ENCODE measurements at regions not wholly inside any gene's neighbourhood (a gene's known extent, or its start where the extent isn't known, plus 50 kb on each side); places are given as distances from the start of the nearest gene placed in this dataset.

GRCh38 chr6:40909811-40910210 lies 129.2 kb downstream of the UNC5CL start:
- H3K36me3 Mint-ChIP-seq: no peaks in the 10 kb centered on the region
- H3K4me3 Mint-ChIP-seq: no peak overlapping the region
- H3K9me3 Mint-ChIP-seq: peaks cover 6% of the 10 kb centered on the region
- no peaks in the 10 kb centered on the region; the same call in 1 of the 2 replicates for H3K4me1 Mint-ChIP-seq
- ChIA-PET CTCF (interaction anchor here (3.4 kb wide), 1 partner anchor 15 kb away, joined by 19 read pairs; no protein-coding TSS in a partner anchor), POLR2A (no interaction called here)
- ATAC-seq (no peak), DNase-seq (ENCODE audit: low spot score) (no peak)
- peaks cover 30% of the 10 kb centered on the region for H3K27me3 Mint-ChIP-seq (ENCODE audit: low read depth)
- no peak overlapping the region for H3K27ac Mint-ChIP-seq
- TF ChIP-seq ZNF396 (CRISPR knock-in tag; IDR thresholded peaks at IDR 0.05; ENCODE audit: borderline replicate concordance) (no peak), USF1 (CRISPR knock-in tag; IDR thresholded peaks at IDR 0.05) (no peak), AFF4 (CRISPR knock-in tag; IDR thresholded peaks at IDR 0.05; ENCODE audit: borderline replicate concordance) (no peak)

- Mint-ChIP-seq H3K36me3 (no peaks in the 10 kb centered on the region), H3K27me3 (ENCODE audit: low read depth) (peaks cover 45% of the 10 kb centered on the region), H3K4me1 (no peaks in the 10 kb centered on the region), H3K9me3 (peaks cover 6% of the 10 kb centered on the region), H3K27ac (no peak overlapping the region), H3K4me3 (no peak overlapping the region)
- ATAC-seq: no peak
- ChIA-PET POLR2A (no interaction called here), CTCF (interaction anchor here (1.2 kb wide), 1 partner anchor 120 kb away, joined by 3 read pairs; no protein-coding TSS in a partner anchor)
- no peak for TF ChIP-seq ZNF671 (CRISPR knock-in tag; IDR thresholded peaks at IDR 0.05)
- TF ChIP-seq ZNF263 (CRISPR knock-in tag; IDR thresholded peaks at IDR 0.05; ENCODE audit: low read depth): no peak
- TF ChIP-seq CTCF (IDR thresholded peaks at IDR 0.05): no peak
- no peak for DNase-seq (ENCODE audit: low spot score)
Observed at GRCh38 chr6:40907198-40907701, 131.8 kb downstream of the UNC5CL start.

- Mint-ChIP-seq H3K36me3 (no peaks in the 10 kb centered on the region), H3K27me3 (ENCODE audit: low read depth) (peaks cover 50% of the 10 kb centered on the region), H3K27ac (no peak overlapping the region), H3K4me1 (no peaks in the 10 kb centered on the region), H3K9me3 (peaks cover 6% of the 10 kb centered on the region), H3K4me3 (no peak overlapping the region)
- ChIA-PET POLR2A (no interaction called here), CTCF (interaction anchor here (1.5 kb wide), 1 partner anchor 121 kb away, joined by 4 read pairs; no protein-coding TSS in a partner anchor)
- no peak for ATAC-seq
- no peak for DNase-seq (ENCODE audit: low spot score)
- TF ChIP-seq NR3C1 (CRISPR knock-in tag; conservative IDR thresholded peaks at IDR 0.05; ENCODE audit: low read depth) (no peak), FOXJ3 (CRISPR knock-in tag; IDR thresholded peaks at IDR 0.05; ENCODE audit: borderline replicate concordance) (no peak), ELF4 (CRISPR knock-in tag; IDR thresholded peaks at IDR 0.05; ENCODE audit: low read depth) (no peak), AR (CRISPR knock-in tag; IDR thresholded peaks at IDR 0.05) (no peak), KAT7 (CRISPR knock-in tag; IDR thresholded peaks at IDR 0.05; ENCODE audit: borderline replicate concordance) (no peak), ZSCAN18 (CRISPR knock-in tag; IDR thresholded peaks at IDR 0.05) (no peak), GTF2I (CRISPR knock-in tag; conservative IDR thresholded peaks at IDR 0.05) (no peak), MYBL2 (CRISPR knock-in tag; IDR thresholded peaks at IDR 0.05) (no peak)
Observed at GRCh38 chr6:40906759-40907158, 132.3 kb downstream of the UNC5CL start.
